WTC11 (cell line): ENCODE measurements at regions not wholly inside any gene's neighbourhood (a gene's known extent, or its start where the extent isn't known, plus 50 kb on each side); places are given as distances from the start of the nearest gene placed in this dataset.

Experiments
- ATAC-seq: fragments of 200-7000 bp; cut with Tn5 transposase; 2 replicates; pipeline ENCODE4 v1.10.0; 2021; ENCODE audit warnings: mild to moderate bottlenecking, moderate library complexity
- CTCF ChIA-PET: fragments of 300-600 bp; sonication (Branson Sonifier 250); formaldehyde crosslinking; loops from one replicate; lab custom pipeline; 2021; ENCODE audit warnings: antibody characterized with exemption; lab: Charles Lee
- POLR2A ChIA-PET: fragments of 350-600 bp; sonication (Branson Sonifier 250); formaldehyde crosslinking; loops from one replicate; lab custom pipeline; 2021; ENCODE audit warnings: antibody characterized with exemption; lab: Charles Lee
- DNase-seq: peaks from one replicate; pipeline ENCODE4 v3.0.0; 2021; ENCODE audit warnings: low spot score
- H3K27ac Mint-ChIP-seq: 2 replicates; pipeline ENCODE4 v1.8.0; 2021; ENCODE audit warnings: mixed read lengths
- H3K27me3 Mint-ChIP-seq: 2 replicates; pipeline ENCODE4 v1.8.0; 2021; ENCODE audit warnings: low read depth, mild to moderate bottlenecking, moderate library complexity, mixed read lengths
- H3K36me3 Mint-ChIP-seq: 2 replicates; pipeline ENCODE4 v1.8.0; 2021; ENCODE audit warnings: mixed read lengths
- H3K4me1 Mint-ChIP-seq: 2 replicates; pipeline ENCODE4 v1.8.0; 2022; ENCODE audit warnings: mixed read lengths
- H3K4me3 Mint-ChIP-seq: 2 replicates; pipeline ENCODE4 v1.8.0; 2021; ENCODE audit warnings: mild to moderate bottlenecking, moderate library complexity, mixed read lengths
- H3K9me3 Mint-ChIP-seq: 2 replicates; pipeline ENCODE4 v1.8.0; 2021; ENCODE audit warnings: mixed read lengths
- AR ChIP-seq: fragments of 250-450 bp; sonication (Bioruptor Pico); IDR thresholded peaks from 2 replicates; pipeline ENCODE4 v1.9.0; 2021; ENCODE audit warnings: mild to moderate bottlenecking
- CREB1 ChIP-seq: sonication (generic); formaldehyde crosslinking; IDR thresholded peaks from 2 replicates; pipeline ENCODE4 v1.8.0; 2023; ENCODE audit warnings: mild to moderate bottlenecking, missing genetic modification reagents
- FOXP4 ChIP-seq: sonication (generic); formaldehyde crosslinking; IDR thresholded peaks from 2 replicates; pipeline ENCODE4 v1.8.0; 2022; ENCODE audit warnings: mild to moderate bottlenecking, missing genetic modification reagents
- HMGA2 ChIP-seq: fragments of 250-450 bp; sonication (Bioruptor Pico); IDR thresholded peaks from 2 replicates; pipeline ENCODE4 v1.4.0; 2021; ENCODE audit warnings: mild to moderate bottlenecking, moderate library complexity
- JAZF1 ChIP-seq: fragments of 250-450 bp; sonication (Bioruptor Pico); IDR thresholded peaks from 2 replicates; pipeline ENCODE4 v1.9.0; 2021; ENCODE audit warnings: moderate library complexity, mild to moderate bottlenecking, inconsistent platforms
- NFYB ChIP-seq: sonication (generic); formaldehyde crosslinking; conservative IDR thresholded peaks from 2 replicates; pipeline ENCODE4 v1.8.0; 2022; ENCODE audit warnings: low read depth, missing genetic modification reagents
- RORB ChIP-seq: fragments of 250-450 bp; sonication (Bioruptor Pico); IDR thresholded peaks from 2 replicates; pipeline ENCODE4 v1.9.0; 2021; ENCODE audit warnings: mild to moderate bottlenecking
- SMAD3 ChIP-seq: sonication (generic); formaldehyde crosslinking; IDR thresholded peaks from 2 replicates; pipeline ENCODE4 v1.8.0; 2022; ENCODE audit warnings: missing genetic modification reagents, mild to moderate bottlenecking, borderline replicate concordance
- SP1 ChIP-seq: sonication (generic); formaldehyde crosslinking; conservative IDR thresholded peaks from 2 replicates; pipeline ENCODE4 v1.8.1; 2022; ENCODE audit warnings: missing genetic modification reagents
- USF2 ChIP-seq: sonication (generic); formaldehyde crosslinking; IDR thresholded peaks from 2 replicates; pipeline ENCODE4 v1.8.1; 2023; ENCODE audit warnings: mild to moderate bottlenecking, missing genetic modification reagents, moderate library complexity
- ZBTB43 ChIP-seq: sonication (generic); formaldehyde crosslinking; IDR thresholded peaks from 2 replicates; pipeline ENCODE4 v1.8.1; 2023; ENCODE audit warnings: mild to moderate bottlenecking, missing genetic modification reagents
- ZNF138 ChIP-seq: sonication (generic); formaldehyde crosslinking; conservative IDR thresholded peaks from 2 replicates; pipeline ENCODE4 v1.8.1; 2022; ENCODE audit warnings: mild to moderate bottlenecking, moderate library complexity, missing genetic modification reagents
- ZNF396 ChIP-seq: fragments of 250-450 bp; sonication (Bioruptor Pico); IDR thresholded peaks from 2 replicates; pipeline ENCODE4 v1.8.0; 2021; ENCODE audit warnings: mild to moderate bottlenecking, moderate library complexity, borderline replicate concordance
- ZNF671 ChIP-seq: fragments of 250-450 bp; sonication (Bioruptor Pico); IDR thresholded peaks from 2 replicates; pipeline ENCODE4 v1.8.0; 2021; ENCODE audit warnings: mild to moderate bottlenecking
- ZSCAN18 ChIP-seq: fragments of 250-450 bp; sonication (Bioruptor Pico); IDR thresholded peaks from 2 replicates; pipeline ENCODE4 v2.1.2; 2022; ENCODE audit warnings: mild to moderate bottlenecking, moderate library complexity
- TF ChIP-seq, protein P1 (sequence below): sonication (generic); formaldehyde crosslinking; IDR thresholded peaks from 2 replicates; pipeline ENCODE4 v1.8.0; 2022; ENCODE audit warnings: missing genetic modification reagents
- TF ChIP-seq, protein P2 (sequence below): sonication (generic); formaldehyde crosslinking; IDR thresholded peaks from 2 replicates; pipeline ENCODE4 v1.8.1; 2022; ENCODE audit warnings: low read depth, missing genetic modification reagents, borderline replicate concordance
- TF ChIP-seq, protein P3 (sequence below): sonication (generic); formaldehyde crosslinking; IDR thresholded peaks from 2 replicates; pipeline ENCODE4 v1.8.1; 2022; ENCODE audit warnings: low read depth, mild to moderate bottlenecking, moderate library complexity, missing genetic modification reagents, borderline replicate concordance

DNA sequence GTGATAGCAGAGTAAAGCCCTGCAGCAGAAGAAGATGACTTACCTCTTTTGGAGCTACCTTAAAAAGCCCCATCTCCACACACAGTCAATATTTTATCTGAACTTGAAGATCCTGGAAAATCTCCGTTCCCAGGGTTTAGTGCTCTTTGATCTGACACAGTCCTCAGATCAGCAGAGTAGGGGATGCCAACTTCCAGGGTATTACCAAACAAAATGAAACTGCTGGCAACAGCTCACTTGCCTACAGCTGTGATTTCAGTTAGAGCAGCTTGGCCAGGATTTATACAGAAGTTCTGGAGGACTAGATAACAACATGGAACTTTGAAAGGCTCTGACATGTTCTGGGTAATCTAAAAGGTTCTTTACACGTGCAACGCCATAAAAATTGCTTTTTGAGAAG, 1537.8 kb upstream of the ACO1 start:
- Mint-ChIP-seq H3K27ac (no peak overlapping the region), H3K9me3 (peaks cover 15% of the 10 kb centered on the region), H3K4me1 (peaks cover 15% of the 10 kb centered on the region), H3K27me3 (no peaks in the 10 kb centered on the region; the same call in 1 of the 2 replicates), H3K36me3 (peaks cover 8% of the 10 kb centered on the region)
- CTCF ChIA-PET: no interaction called here
- POLR2A ChIA-PET: no interaction called here
- ATAC-seq: no peak
- TF ChIP-seq RORB (no peak), CREB1 (CRISPR knock-in tag) (no peak), ZNF396 (CRISPR knock-in tag) (no peak), ZNF138 (no peak), SMAD3 (no peak), ZBTB43 (CRISPR knock-in tag) (no peak), ZNF671 (CRISPR knock-in tag) (no peak), NFYB (CRISPR knock-in tag) (no peak)
- TF ChIP-seq, all 79 proteins: peak for 0
- DNase-seq: no peak
- no peak overlapping the region for H3K4me3 Mint-ChIP-seq

DNA sequence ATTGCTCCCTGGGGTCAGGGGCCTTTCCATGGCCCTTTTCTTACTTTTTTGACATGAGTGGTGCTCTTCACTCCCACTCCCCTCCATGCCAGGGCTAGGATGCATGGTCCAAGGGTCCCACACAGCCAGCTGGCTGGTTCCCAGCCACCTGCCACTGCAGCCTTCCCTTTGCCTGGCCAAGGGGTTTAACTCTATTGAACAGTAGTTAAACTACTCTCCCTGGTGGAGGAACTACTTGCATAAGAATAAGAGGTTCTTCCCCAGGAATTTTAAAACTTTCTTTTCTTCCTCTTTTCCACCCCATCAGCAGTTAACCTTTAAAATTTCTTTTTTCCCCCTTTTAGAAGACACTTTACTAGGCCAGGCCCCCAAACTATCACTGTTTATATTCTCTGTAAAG, 1532.8 kb upstream of the ACO1 start:
- ChIA-PET POLR2A (no interaction called here), CTCF (no interaction called here)
- peaks cover 8% of the 10 kb centered on the region for H3K36me3 Mint-ChIP-seq
- H3K4me3 Mint-ChIP-seq: no peak overlapping the region
- H3K27me3 Mint-ChIP-seq: no peaks in the 10 kb centered on the region; the same call in 1 of the 2 replicates
- peaks cover 40% of the 10 kb centered on the region for H3K4me1 Mint-ChIP-seq
- H3K27ac Mint-ChIP-seq: peak overlapping the region; percentile 71
- ATAC-seq: peak; percentile 78
- H3K9me3 Mint-ChIP-seq: peaks cover 16% of the 10 kb centered on the region
- TF ChIP-seq HMGA2 (CRISPR knock-in tag) (no peak), ZSCAN18 (CRISPR knock-in tag) (no peak), AR (CRISPR knock-in tag) (no peak), SP1 (CRISPR knock-in tag) (no peak), FOXP4 (CRISPR knock-in tag) (no peak), ZNF671 (CRISPR knock-in tag) (no peak), JAZF1 (no peak), RORB (no peak), USF2 (no peak)
- TF ChIP-seq, protein P1, sequence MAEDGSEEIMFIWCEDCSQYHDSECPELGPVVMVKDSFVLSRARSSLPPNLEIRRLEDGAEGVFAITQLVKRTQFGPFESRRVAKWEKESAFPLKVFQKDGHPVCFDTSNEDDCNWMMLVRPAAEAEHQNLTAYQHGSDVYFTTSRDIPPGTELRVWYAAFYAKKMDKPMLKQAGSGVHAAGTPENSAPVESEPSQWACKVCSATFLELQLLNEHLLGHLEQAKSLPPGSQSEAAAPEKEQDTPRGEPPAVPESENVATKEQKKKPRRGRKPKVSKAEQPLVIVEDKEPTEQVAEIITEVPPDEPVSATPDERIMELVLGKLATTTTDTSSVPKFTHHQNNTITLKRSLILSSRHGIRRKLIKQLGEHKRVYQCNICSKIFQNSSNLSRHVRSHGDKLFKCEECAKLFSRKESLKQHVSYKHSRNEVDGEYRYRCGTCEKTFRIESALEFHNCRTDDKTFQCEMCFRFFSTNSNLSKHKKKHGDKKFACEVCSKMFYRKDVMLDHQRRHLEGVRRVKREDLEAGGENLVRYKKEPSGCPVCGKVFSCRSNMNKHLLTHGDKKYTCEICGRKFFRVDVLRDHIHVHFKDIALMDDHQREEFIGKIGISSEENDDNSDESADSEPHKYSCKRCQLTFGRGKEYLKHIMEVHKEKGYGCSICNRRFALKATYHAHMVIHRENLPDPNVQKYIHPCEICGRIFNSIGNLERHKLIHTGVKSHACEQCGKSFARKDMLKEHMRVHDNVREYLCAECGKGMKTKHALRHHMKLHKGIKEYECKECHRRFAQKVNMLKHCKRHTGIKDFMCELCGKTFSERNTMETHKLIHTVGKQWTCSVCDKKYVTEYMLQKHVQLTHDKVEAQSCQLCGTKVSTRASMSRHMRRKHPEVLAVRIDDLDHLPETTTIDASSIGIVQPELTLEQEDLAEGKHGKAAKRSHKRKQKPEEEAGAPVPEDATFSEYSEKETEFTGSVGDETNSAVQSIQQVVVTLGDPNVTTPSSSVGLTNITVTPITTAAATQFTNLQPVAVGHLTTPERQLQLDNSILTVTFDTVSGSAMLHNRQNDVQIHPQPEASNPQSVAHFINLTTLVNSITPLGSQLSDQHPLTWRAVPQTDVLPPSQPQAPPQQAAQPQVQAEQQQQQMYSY (CRISPR knock-in tag): no peak
- TF ChIP-seq, protein P2, sequence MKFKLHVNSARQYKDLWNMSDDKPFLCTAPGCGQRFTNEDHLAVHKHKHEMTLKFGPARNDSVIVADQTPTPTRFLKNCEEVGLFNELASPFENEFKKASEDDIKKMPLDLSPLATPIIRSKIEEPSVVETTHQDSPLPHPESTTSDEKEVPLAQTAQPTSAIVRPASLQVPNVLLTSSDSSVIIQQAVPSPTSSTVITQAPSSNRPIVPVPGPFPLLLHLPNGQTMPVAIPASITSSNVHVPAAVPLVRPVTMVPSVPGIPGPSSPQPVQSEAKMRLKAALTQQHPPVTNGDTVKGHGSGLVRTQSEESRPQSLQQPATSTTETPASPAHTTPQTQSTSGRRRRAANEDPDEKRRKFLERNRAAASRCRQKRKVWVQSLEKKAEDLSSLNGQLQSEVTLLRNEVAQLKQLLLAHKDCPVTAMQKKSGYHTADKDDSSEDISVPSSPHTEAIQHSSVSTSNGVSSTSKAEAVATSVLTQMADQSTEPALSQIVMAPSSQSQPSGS (CRISPR knock-in tag): no peak
- TF ChIP-seq, protein P3, sequence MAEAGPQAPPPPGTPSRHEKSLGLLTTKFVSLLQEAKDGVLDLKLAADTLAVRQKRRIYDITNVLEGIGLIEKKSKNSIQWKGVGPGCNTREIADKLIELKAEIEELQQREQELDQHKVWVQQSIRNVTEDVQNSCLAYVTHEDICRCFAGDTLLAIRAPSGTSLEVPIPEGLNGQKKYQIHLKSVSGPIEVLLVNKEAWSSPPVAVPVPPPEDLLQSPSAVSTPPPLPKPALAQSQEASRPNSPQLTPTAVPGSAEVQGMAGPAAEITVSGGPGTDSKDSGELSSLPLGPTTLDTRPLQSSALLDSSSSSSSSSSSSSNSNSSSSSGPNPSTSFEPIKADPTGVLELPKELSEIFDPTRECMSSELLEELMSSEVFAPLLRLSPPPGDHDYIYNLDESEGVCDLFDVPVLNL (CRISPR knock-in tag): no peak
- TF ChIP-seq, all 79 proteins: peak for 0
- no peak for DNase-seq
